GM21619 (cell line): ENCODE measurements at regions not wholly inside any gene's neighbourhood (a gene's known extent, or its start where the extent isn't known, plus 50 kb on each side); places are given as distances from the start of the nearest gene placed in this dataset.
"Not testable (repeated sequence)": the region's sequence is repeated elsewhere in the genome, so short reads cannot be mapped to it uniquely, and the experiment has no call there.

Experiments used
- ATAC-seq: cut with Tn5 transposase; IDR thresholded peaks from one replicate; pipeline ENCODE4 v1.9.1; 2021; ENCODE audit not compliant: unreplicated experiment

DNA sequence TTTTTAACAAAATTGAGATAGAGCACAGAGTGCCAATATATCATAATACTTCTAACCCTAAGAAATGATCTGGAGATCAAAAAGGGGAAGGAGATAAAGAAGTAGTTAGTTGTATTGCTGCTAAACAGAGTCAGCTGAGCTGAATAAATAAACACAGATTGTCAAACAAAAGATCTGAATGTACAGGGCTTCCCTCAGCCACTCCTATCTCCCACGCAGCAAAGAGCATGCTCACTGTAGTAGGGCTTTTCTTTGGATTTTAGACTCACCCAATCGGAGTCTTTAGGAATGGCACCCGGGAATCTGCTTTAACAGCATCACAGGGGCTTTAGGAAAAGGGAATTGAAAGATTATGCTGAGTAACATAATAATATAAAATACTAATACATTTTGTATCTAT is 222.2 kb upstream of the STXBP5 start:
- no peak for ATAC-seq

DNA sequence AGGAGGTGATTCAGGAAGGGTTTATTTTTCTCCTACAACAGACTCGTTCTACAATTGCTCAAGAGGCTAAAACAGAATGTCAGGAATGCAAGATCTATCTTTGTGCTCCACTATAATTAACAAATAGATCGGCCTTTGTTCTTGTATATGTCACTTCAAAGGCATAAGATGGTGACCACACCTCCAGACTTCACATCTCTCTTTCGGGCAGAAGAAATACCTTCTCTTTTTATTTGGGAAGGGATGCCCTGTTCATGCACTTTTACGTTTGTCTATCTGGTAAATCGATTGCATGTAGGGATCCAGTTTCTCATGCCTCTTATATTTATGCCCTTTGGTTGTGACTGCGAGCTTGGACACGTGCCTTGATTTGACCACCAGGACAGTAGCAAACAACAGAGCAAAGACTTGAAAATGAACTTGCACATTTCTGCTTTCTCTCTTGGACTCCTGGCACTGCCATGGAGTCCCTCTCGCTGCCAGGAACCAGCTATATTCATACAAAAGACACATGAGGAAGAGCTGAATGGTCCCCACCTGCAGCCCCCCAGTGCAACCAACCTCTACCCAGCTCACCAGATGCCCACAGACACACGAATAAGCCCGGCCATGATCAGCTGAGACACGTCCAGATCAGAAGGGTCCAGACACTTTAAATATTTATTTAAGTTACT is 219.8 kb upstream of the STXBP5 start:
- no peak for ATAC-seq

DNA sequence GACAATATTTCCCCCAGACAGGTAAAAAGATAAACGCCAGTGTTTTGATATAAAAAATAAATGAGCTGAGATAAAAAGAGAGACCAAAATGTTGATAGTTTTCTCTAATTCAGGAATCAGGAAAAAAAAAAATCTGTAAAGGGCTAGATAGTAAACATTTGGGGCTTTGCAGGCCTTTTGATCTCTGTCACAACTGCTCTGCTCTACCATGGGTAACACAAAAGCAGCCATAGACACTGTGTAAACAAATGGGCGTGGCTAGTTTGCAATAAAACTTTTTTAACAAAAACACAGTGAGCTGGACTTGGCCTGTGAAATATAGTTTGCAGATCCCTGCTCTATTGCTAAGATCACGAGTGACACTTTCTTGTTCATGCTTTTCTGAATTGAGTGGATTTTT is 219.1 kb upstream of the STXBP5 start:
- no peak for ATAC-seq

DNA sequence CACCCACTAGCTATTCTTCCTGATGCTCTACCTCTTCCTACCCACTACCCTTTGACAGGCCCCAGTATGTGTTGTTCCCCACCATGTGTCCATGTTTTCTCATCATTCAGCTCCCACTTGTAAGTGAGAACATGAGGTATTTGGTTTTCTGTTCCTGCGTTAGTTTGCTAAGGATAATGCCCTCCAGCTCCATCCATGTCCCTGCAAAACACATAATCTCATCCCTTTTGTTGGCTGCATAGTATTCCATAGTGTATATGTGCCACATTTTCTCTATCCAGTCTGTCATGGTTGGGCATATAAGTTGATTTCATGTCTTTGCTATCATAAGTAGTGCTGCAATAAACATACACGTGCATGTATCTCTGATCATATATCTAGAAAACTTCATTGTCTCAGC is 218.3 kb upstream of the STXBP5 start:
- ATAC-seq: no peak

DNA sequence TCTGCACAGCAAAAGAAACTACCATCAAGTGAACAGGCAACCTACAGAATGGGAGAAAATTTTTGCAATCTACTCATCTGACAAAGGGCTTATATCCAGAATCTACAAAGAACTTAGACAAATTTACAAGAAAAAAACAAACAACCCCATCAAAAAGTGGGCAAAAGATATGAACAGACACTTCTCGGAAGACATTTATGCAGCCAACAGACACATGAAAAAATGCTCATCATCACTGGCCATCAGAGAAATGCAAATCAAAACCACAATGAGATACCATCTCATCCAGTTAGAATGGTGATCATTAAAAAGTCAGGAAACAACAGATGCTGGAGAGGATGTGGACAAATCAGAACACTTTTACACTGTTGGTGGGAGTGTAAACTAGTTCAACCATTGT is 216.3 kb upstream of the STXBP5 start:
- not testable (repeated sequence) for ATAC-seq

DNA sequence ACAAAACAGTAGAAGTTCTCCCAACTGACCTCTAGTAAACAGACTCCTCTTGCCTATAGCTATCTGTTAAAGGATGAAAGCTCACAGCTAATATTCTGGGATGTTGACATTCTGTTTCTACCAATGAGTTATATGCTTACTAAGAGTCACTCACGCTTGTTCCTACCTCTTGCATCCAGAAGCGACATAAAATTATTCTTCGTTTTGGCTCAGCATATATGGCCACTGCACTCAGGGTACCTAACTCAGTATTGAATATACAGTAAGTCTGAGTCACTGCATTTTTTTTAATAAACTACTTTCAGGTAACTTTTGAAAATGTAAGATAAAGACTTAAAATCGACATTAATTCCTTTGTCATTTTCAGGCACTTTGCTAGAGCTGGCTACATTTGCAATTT is 214.4 kb upstream of the STXBP5 start:
- no peak for ATAC-seq

DNA sequence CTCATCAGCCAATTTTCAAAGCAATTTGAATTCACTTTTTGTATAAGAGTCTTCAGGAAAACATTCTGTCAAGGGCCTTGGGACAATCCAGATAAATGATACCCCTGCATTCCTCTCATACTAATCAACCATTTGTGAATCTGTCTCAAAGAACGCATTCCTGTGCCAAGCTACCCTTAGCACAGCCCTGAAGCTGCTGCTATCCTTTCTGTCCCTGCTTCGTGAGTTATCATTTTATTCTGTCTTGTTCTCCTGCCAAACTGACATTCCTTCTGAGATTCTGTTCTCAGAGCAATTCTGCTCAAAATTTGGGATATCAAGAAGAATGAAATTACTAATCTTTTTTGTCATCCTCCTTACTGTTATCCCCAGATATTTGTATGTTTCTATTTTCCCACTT is 213.9 kb upstream of the STXBP5 start:
- ATAC-seq: no peak

DNA sequence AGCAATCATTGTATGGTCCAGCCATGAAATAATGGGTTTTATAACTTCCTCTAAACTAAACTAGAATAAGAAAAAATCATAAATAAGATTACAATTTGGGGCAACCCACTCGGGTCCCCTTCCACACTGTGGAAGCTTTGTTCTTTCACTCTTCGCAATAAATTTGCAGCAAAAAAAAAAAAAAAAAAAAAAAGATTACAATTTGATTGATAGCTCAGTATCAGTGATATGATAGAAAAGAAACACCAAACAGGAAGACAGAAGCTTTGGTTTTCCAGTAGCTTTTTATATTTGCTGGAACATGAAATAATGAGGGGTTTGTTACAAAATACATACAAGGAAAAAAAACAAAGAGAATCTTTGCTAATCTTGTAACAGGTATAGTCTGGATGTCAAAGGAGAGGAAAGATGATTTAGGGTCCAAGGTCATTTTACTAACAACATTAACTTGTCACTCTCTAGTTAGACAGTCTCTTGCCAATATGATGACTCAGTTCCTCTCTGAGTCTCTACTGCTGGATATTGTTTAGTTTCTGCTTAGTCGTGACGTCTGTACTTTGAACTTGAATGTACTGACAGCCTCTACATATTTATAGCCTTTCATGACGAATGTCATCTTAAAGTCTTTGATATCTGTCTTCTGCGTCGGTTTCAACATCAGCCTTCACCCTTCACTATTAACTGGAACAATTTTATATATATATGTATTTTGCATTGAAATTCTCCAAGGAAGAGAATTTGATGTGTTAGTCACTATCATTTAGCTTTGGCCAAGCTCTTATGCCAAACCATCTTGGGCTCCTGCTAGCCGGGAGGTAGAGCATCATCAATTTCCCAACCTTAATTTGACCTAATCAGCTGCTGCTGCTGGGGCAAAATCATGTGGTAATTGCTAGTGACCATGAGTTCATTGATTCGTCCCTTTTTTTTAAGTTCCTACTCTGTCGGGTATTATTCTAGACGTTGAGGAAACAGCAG is 213.1 kb upstream of the STXBP5 start:
- no peak for ATAC-seq

DNA sequence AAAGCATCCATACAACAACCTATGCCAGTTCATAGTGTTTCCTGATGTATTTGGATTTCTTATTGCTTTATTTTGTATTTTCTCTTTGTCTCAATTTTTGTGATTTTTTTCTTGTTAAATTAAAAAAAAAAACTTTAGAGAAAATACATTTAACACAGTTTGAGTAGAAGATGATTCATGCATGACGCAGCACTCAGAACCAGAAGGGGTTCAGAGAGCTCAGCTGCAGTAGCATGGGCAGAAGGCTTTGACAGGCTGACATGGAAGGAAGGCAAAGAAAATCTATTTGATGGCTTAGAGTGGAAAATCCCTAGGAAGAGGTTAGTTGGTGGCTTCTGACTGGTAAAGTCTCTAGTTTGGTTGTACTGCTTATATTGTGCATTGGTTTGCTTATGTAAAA is 207.2 kb upstream of the STXBP5 start:
- ATAC-seq: no peak

DNA sequence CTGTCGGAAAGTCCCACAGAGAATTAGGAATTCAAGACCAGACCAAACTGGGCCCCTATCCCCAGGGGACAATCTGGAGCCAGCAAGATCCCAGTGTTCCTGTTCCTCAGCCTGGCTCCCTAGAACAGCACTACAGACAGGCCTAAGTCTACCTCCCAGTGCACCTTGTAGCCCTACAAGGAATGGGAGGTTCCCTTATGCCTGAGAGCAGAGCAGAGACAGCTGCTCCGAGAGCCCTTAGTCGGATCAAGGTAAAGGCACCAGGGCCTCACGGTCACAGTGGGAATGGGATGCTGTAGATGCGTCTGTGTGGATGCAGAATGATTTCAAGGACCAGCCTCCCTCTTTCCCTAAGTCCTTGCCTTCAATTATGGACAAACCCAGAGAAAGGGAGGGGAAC is 204.5 kb upstream of the STXBP5 start:
- ATAC-seq: no peak

DNA sequence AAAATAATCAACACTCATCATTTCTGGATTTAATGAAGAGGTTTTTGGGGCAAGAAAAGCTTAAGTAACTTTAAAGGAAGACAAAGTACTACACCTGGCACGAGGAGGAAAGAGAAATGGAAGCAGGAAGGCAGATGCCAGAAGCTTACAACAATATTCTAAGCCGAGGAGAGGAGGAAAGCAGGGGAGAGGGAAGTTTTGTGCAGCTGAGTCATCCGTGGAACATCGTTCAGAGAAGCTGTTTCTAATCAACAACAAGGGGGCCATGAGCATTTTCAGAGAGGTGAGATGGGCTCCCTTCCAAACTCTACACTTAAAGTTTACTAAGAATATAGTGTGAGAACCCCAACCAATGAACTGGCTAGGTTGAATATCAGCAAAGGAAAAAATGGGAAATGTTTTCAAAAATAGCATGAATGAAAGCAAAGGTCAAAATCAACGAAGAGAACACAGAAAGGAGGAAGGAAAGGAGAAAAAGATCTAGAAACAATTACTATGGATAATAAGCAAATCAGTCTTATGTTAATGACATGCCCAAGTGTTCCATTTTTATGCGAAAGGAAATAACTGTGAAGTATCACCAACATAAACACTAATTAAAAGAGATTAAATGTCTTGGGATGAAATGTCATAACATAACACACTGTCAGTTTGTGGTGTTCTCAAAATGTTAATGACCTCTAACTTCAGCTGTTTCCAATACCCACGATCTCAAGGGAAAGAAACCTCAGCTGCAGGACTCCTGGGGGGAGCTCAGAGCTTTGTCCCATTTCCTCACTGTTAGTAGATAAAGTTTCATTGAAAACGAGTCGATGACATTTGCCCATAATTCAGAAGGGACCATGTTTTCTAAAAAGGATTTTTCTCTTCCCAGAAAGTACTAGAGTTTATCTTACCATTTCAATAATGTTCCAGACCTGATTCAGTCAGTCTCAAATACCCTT is 203.4 kb upstream of the STXBP5 start:
- ATAC-seq: no peak

DNA sequence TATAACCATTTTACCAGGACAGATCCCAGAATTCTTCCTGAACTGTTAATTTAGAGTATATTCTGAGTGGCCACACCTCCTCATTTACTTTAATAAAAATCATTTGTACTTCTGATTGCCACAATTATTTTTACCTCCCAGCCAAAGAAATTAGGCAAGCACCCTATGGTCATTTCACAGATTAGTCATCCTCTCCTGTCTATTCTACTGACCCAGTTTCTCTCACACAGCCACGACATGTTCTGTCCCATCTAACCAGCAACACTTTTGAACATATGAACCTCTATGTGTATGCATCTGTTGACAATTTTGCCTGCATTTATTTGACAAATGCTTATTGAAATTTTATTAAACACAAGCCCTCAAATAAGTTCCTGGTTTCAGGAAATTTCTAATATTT is 202.6 kb upstream of the STXBP5 start:
- no peak for ATAC-seq

DNA sequence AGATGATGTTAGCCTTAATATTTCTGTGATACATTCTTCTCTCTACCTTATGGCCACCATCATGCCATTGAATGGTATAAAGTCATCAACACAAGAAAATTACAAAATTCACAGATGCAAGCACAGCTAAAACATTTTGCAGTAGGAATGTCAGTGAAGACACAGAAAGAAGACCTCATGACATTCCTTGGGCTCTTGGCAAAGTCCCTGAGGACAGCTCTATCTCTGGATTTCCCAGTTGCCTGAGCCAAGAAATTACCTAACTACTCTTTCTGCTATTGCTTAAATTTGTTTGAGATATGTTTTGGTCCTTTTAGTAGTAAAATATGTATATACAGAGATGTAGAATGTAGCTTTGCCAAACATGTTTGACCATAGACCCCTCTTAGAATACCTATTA is 201.0 kb upstream of the STXBP5 start:
- ATAC-seq: no peak

DNA sequence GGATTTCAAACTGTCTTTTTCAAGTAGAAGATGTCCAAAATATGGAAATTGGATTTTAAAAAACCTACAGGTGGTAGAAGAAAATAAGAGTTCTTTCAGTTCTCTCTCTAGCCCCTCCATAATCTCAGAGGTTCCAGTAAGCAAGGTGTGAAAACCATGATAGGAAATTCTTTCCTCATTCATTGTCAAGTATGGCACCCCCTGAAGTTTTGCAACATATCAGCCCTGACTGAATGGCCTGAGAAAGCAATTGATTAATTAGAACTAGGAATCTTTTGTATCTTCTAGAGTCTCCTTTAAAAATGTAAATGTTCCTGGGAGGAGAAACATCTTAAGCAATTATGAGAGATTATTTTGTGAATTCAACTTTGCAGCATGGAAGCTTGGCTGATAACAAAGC is 198.7 kb upstream of the STXBP5 start:
- no peak for ATAC-seq

DNA sequence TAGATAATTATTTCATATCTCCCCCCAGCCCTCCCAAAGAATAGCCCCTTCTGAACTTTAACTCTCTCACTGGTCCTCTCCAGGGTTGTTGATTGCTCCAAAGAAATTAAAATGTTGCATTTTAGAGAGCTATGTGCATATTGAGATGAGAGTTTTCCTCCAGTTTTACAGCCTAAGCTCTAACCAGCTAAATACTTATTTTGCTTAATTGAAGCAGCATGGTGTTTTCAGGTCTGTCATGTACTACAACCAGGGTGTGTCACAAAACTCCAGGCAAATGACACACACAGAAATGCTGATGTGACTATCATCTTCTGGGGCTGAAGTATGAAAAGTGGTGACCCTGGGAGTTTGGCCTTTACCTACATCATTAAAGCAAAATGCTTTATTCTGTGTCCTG is 196.8 kb upstream of the STXBP5 start:
- no peak for ATAC-seq

DNA sequence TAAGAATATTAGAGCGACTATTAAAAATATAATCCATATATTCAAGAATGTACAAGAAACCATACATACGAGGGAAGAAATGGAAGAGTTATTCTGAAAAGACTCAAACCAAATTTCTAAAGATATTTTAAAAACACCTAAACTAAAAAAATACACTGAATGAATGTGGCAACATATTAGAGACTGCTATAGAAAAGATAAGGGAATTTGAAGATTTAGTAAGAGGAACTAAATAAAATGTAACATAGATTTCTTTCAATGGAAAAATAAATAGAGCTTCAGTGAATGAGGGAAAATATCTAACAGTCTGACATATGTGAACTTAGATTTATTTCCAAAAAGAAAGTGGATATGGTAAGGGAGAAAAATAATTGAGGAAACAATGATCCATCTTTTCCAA is 194.9 kb upstream of the STXBP5 start:
- no peak for ATAC-seq

DNA sequence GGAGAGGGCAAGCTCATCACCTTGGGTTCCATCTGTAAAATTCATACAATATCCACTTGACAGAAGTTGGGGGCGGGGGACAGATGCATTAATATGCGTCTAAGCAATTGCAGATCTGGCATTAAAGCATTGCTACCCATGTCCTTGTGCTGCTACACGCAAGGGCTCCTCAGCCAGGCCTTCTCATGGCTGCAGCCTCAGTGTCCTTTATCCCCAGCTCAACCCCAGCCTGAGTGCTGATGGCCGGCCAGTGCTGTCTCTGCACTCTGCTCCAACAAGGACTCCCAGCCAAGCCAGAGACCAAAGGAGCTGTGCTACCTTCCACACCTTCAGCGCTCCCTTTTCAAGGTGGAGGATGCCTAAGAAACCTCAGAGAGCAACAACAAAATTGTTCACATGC is 188.5 kb upstream of the STXBP5 start:
- ATAC-seq: no peak

DNA sequence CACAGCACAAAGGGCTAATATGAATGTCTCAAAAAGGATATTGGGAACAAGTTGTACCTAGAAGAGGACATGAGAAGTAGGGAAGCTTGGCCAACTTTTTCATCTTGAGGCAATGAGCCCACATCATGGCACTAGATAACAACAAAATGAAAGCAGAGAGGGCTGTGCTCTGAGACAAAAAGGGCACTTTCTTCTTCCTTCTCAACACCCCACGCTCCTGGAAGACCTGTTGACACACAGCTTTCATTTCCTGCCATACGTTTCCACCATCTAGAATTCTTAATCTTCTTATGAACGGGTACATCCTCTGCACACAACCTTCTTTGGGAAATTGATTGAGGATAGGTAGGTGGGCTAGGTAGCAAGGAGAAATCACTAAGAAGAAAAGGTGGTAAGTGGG is 187.8 kb upstream of the STXBP5 start:
- no peak for ATAC-seq

DNA sequence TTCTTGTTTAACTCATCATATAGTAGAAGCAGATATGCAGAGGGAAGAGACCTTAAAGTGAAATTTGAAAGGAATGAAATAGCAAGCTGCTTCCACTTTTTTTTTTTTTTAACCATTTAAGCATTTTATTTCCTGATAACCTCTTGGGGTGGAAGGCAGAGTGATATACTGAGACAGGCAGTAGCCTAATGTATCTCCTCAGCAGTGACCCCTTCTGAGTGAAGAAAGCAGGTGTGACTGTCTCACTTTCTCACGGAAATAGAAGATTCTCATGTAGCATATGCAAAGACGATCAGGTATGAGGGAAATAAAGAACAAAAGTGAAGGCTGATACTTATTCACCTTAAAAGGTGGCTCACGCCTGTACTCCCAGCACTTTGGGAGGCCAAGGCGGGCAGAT is 187.1 kb upstream of the STXBP5 start:
- no peak for ATAC-seq

DNA sequence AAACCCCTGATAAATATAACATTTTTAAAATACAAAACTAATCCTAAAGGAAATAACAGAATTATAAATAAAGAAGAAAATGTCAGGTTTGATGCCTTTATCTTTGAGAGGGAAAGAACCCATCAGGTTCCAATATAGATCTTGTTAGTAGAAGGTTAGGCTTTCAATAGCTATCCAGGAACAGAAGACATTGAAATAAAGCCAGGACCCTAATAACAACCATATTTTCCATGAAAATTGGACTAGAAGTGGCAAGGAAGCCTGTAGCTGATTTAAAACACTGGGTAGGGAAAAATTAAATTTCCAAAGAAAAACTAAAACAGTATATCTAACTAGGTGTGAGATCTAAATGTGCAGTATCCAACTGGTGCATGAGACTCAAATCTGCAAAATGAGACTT is 185.2 kb upstream of the STXBP5 start:
- no peak for ATAC-seq

DNA sequence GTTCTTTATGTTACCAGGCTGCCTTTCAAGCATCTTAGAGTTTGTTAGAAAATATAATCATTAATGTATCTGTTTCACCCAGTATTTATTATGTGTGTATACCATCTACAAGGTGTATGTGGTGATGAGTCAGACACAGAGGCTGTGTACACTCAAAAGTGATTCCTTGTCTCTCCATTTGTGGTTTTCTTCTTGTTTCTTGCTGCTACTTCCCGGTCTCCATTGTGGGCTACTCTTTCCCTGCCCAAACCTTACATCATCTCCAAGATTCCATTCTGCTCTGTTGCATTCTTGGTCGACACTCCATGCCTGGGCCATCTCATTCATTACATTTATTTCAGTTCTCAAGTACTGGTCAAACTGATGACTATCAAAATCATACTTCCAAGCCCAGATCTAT is 182.2 kb upstream of the STXBP5 start:
- no peak for ATAC-seq
